Fibroblast of villous mesenchyme (primary cell): ENCODE measurements at regions not wholly inside any gene's neighbourhood (a gene's known extent, or its start where the extent isn't known, plus 50 kb on each side); places are given as distances from the start of the nearest gene placed in this dataset.

Source experiments
- DNase-seq: peaks from one replicate; pipeline ENCODE4 v3.0.0-alpha.2; 2010; ENCODE audit warnings: low read depth
- H3K4me3 ChIP-seq: 2 replicates; pipeline ENCODE4 v1.5.1; 2011; ENCODE audit warnings: low read depth, mild to moderate bottlenecking, low read length
- TF ChIP-seq, protein P1 (sequence below): IDR thresholded peaks from 2 replicates; pipeline ENCODE4 v1.5.1; 2012; ENCODE audit warnings: low read depth, mild to moderate bottlenecking, low read length; ENCODE audit not compliant: insufficient read depth

DNA sequence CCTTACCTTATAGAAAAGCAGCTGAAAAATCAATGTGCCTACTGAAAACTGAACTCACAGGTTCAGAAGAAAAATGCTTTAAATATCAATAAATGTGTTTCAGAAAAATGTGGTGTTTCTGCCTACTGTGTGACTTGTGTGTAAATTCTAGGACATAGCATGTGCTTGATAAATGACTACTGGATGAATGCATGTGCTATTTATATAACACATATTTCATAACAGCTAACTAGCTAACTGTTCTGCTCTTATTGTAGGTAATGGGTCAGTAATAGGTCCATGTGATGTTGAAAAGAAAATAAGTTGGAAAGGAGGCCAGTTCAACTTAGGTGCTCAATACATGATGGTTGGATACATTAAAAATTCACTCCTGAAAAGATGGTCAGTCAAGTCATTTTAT, 993.0 kb upstream of the LCORL start:
- TF ChIP-seq, protein P1, sequence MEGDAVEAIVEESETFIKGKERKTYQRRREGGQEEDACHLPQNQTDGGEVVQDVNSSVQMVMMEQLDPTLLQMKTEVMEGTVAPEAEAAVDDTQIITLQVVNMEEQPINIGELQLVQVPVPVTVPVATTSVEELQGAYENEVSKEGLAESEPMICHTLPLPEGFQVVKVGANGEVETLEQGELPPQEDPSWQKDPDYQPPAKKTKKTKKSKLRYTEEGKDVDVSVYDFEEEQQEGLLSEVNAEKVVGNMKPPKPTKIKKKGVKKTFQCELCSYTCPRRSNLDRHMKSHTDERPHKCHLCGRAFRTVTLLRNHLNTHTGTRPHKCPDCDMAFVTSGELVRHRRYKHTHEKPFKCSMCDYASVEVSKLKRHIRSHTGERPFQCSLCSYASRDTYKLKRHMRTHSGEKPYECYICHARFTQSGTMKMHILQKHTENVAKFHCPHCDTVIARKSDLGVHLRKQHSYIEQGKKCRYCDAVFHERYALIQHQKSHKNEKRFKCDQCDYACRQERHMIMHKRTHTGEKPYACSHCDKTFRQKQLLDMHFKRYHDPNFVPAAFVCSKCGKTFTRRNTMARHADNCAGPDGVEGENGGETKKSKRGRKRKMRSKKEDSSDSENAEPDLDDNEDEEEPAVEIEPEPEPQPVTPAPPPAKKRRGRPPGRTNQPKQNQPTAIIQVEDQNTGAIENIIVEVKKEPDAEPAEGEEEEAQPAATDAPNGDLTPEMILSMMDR, result no peak
- DNase-seq, result no peak
- no peak overlapping the region for H3K4me3 ChIP-seq

DNA sequence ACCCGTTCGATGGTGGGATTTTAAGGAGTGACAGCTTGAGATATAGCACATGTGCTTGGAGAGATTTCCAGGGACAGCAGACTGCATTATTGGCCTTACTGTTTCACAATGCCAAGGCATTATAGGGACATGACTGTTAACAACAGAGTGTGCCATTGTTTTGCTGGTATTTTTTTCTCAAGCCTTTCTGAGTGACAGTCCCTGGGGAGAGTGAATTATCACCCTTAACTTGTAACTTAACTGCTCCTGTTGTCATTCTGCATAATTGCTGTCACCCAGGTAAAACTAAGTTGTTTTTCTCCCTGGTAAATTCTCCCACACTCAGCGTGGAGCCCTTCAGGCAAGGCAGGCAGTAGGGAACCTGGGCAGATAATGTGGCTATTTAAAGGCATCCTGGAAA, 989.2 kb upstream of the LCORL start:
- no peak overlapping the region for H3K4me3 ChIP-seq
- TF ChIP-seq, protein P1, result no peak
- no peak for DNase-seq

DNA sequence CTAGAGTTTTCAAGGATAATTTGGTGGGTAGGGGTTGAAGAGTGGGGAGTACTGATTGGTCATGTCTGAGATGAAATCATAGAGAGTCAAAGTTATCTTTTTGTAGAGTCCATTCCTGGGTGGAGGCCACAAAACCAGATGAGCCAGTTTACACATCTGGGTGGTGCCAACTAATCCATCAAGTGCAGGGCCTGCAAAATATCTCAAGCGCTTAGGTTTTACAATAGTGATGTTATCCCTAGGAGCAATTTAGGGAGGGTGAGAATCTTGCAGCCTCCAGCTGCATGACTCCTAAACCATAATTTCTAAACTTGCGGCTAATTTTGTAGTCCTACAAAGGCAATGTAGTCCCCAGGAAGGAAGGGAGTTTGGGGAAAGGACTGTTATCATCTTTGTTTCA, 988.3 kb upstream of the LCORL start:
- no peak overlapping the region for H3K4me3 ChIP-seq
- TF ChIP-seq, protein P1, result no peak
- peak; percentile 73 for DNase-seq

DNA sequence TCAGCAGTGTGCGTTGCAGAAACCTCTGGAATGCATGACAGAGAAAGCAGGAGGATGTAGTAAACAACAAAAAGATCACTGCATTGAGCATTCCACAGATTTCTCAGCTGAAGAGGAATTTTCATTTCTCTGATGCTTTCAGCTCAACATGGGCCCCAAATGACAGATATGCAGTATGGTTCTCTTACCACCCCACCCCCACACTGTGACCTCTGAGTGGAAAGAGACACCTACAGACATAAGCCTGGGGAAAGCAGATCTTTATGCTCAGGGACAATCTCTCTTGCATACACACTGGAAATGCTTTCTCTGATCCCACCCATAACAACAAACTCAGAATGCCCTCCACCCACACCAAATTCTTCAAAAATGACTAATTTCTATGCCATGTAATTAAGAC, 983.7 kb upstream of the LCORL start:
- TF ChIP-seq, protein P1, result no peak
- no peak overlapping the region for H3K4me3 ChIP-seq
- peak; percentile 42 for DNase-seq

DNA sequence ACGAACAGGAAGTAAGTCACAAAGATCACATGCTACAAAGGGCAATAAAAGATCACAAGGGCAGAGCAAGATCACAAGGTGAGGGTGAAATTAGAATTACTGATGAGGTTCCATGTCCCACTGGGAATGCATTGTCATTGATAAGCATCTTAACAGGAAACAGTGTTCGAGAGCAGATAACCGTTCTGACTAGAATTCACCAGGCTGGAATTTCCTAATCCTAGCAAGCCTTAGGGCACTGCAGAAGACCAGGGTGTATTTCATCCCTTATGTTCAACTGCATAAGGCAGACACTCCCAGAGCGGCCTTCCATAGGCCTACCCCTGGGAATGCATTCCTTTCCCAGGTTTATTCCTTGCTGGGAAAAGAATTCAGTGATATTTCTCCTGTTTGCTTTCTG, 980.6 kb upstream of the LCORL start:
- TF ChIP-seq, protein P1, result no peak
- H3K4me3 ChIP-seq, result no peak overlapping the region
- DNase-seq, result no peak

DNA sequence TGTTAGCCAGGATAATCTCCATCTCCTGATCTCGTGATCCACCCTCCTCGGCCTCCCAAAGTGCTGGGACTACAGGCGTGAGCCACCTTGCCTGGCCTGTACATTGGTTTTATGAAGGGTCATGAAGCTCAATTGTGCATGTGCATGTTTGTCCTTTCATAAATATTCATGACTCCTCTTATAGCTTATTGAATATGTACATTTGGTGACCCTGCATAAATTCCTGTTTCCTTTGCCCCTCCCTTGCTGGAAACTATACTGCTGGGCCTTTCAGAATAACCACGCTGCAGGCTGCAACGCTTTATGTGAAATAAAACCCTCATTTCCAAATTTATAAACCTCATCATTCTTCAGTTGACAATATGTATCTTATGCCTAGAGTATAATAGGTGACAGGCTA, 978.0 kb upstream of the LCORL start:
- DNase-seq, result no peak
- no peak overlapping the region for H3K4me3 ChIP-seq
- TF ChIP-seq, protein P1, result no peak

DNA sequence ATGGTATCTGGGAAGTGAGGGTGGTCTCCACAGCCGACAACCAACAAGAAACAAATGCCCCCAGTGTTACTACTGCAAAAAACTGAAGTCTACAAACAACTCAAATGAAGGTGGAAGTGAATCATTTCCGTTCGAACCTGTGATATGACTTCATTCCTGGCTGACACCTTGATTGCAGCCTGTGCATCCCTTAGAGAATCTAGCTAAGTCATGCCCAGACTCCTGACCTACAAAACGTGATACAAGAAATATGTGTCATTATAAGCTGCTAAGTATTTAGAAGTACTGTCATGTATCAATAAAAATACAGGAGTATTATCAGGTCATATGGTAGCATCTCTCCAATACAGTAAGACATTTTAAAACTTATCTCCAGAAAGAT, 959.7 kb upstream of the LCORL start:
- TF ChIP-seq, protein P1, result no peak
- H3K4me3 ChIP-seq, result no peak overlapping the region
- no peak for DNase-seq
